GM12891 (cell line): ENCODE measurements at regions not wholly inside any gene's neighbourhood (a gene's known extent, or its start where the extent isn't known, plus 50 kb on each side); places are given as distances from the start of the nearest gene placed in this dataset.

Source experiments
- PAX5 ChIP-seq: IDR thresholded peaks from 2 replicates; pipeline ENCODE4 v1.6.1; 2011; ENCODE audit warnings: low read length, moderate library complexity, mild to moderate bottlenecking; ENCODE audit not compliant: insufficient read depth, severe bottlenecking
- POLR2A ChIP-seq: IDR thresholded peaks from 2 replicates; pipeline ENCODE4 v1.6.1; 2011; ENCODE audit warnings: low read depth, low read length, control low read depth
- POLR2AphosphoS5 ChIP-seq: IDR thresholded peaks from 2 replicates; pipeline ENCODE4 v1.6.1; 2011; ENCODE audit warnings: low read depth, low read length, control low read depth
- TAF1 ChIP-seq: IDR thresholded peaks from 2 replicates; pipeline ENCODE4 v1.6.1; 2011; ENCODE audit warnings: low read depth, low read length, control low read depth

DNA sequence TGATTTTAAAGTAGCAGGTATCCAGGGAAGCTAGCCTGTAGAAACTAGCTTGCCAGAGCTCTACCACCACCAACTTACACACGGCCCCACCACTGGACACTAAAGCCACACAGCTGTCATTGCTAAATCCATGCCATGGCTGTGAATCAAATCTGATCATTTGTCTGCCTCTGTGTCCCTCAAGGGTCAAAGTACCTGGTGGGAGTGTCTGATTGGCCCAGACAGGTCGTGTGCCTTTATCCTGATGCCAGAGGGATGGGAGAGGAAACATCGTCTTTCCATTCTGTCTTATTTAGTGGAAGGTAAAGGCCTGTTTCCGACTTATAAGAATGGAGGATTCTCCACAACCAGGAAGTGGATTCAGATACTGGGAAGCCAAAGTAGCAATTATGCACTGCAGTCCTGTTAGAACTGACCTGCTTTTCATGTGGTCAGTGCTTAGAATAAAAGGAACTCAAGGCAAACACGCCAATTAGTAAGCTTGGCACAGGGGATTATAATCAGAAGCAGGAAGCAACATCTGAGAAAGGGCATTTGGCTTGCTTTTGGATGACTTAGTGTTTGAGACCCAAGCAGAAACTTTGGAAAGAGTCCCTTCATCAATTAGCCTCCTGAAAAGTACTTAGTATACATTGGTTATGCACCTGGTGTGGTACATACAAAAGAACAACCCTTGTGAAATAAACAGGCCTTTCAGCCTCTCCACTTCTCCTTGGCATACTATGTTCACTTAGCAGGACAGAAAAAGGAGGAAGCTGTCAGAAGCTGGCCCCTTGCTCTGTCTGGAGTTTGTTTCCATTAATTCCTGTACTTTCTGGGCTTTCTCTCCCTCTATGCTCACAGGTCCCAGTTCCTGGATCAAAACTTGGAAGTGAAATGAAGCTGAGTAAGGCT lies 192.4 kb downstream of the NUFIP1 start:
- no peak for TF ChIP-seq POLR2AphosphoS5
- TF ChIP-seq POLR2A, result no peak
- TF ChIP-seq PAX5, result no peak
- TF ChIP-seq TAF1, result no peak
